NOMO-1 (cell line): ENCODE measurements at regions not wholly inside any gene's neighbourhood (a gene's known extent, or its start where the extent isn't known, plus 50 kb on each side); places are given as distances from the start of the nearest gene placed in this dataset.

Experiments
- DNase-seq, 2 experiments: peaks; one replicate each; lab custom pipeline; 2025; ENCODE audit not compliant: unreplicated experiment in 2 of 2; lab: John Stamatoyannopoulos, UW

DNA sequence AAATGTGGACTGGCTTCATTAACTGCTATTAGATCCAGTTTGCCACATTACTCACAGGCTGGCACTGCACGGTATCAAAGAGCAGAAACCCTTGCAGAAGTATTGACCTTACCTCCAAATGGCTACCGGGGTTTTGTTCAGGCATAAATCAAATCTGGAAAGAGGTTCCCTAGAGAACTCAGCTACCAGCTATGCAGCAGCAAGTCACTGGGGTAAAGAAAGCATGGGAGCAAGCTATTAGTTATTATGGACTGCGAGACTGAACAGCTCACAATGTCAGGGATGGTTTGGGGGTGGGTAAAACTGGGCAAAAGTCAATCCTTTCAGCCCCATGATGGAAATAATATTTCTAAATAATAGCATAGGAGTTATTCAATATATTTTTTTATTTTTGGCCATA lies 128.1 kb downstream of the FANCF start:
- no peak for DNase-seq

DNA sequence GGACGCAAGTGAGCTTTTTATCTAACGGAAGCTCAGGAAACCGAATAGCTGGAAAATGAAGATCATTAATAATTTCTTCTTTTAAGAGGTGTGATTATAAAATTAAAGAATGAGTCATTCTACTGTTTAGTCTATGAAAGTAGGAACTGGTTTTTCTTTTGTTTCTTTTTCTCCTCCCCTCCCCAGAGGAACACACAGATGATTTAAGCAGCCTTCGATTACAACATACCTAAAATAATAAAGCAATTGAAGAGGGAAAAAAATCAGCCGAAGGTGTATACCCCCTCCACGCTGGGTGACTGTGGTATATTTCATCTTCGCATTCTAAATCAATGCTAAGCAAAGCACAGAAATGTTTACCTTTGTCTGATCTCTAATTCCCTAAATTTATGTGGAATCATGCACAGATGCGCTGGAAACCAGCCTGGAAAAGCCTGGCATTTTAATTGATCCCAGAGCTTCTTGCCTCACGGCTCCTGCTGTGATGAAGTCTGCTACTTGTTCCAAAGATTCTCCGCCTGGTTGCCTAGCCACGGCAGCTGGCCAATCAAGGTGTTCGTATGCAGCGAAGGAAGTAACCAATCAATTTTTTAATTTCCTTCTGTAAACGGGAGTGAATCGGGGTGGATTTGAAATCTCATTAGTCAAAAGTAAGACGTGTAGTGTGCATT lies 133.9 kb downstream of the FANCF start:
- DNase-seq = no peak

DNA sequence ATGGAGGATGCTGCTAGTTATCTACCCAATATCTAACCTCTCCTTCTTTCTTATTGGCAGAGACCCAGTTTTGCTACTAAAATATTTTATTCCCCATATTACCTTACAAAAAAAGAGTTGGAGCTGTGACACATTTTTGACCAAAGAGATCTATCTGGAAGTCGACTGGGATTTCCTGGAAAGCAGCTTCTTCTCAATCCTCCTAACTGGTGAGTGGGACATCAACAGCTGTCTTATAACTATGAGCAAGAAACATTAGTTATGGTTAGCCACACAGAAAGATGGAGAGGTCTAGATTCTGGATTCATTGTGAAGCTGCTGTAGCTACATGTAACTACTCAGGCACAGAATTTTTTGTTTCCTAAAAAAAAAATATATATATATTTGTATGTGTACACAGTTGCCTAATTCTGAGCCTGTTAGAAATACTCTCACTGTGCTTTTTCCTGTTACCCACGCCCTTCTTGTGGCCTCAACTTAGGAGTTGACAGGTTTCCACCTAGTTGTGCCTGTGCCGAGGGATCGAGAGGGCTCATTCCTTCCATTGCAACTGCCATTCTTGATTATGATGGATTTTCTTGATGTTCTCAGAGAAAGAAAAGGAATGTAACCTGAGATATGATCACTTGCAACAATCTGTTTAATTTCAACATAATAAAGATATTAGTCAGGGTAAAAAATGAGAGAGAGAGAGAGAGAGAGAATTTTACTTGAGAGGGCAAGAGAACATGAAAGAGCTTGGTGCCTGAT lies 142.0 kb downstream of the SLC17A6 start:
- DNase-seq = no peak

- no peak for DNase-seq
Measured at GRCh38 chr11:22479208-22479607, 141.0 kb downstream of the SLC17A6 start.

DNA sequence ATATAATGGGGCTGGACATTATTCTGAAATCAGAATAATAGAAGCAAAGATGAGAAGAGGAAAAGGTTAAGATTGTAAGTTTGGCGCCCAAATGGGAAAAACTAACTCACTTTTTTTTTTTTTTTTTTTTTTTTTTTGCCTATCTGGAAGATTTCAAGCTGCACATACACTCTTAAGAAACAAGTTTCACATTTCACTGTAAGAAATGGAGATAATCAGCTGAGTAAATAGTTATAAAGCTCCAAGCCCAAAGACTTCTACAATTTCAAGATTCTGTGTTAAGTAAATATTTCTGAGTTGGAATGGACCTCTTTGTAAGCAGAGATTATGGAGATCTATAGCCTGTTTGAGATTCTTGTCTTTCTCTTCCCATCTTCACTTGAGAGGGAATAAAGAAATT lies 140.0 kb downstream of the SLC17A6 start:
- no peak for DNase-seq

DNA sequence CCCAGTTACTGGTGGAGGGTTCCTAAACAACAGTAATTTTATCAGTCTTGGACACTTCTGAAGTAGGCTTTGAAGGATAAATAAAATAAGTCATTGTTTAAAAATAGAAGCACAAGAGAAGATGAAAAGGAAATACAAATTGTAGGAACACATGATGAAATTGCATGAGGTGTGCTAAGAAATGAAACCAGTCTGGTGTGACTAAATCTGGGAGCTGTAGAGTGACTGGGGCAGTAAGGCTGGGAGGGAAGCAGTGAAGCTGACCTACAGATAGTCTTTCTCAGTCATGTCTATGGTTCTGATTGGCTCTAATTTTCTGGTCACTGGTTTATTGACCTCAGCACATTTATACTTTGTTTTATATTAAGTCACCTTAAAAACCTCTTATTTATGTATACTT lies 139.1 kb downstream of the SLC17A6 start:
- DNase-seq = no peak

- DNase-seq = no peak
Measured at GRCh38 chr11:22476589-22476988, 138.4 kb downstream of the SLC17A6 start.

DNA sequence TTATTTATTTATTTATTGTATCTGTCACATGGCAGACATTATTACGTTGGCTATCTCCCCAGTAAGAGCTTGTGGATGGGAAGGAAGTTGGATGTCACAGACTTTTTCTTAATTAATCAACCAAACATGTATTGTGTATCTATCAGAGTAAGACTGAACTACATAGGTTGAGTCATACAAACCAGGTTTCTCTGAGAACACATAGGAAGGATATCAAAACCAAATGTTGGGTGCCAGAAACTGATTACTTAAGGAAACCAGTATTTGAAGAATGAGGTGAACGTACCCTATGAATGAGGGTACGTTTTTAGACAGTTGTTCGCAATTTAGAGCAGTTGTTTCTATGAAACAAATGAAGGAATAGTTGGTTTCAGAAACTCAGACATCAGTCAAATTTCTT lies 136.4 kb downstream of the SLC17A6 start:
- DNase-seq = no peak

DNA sequence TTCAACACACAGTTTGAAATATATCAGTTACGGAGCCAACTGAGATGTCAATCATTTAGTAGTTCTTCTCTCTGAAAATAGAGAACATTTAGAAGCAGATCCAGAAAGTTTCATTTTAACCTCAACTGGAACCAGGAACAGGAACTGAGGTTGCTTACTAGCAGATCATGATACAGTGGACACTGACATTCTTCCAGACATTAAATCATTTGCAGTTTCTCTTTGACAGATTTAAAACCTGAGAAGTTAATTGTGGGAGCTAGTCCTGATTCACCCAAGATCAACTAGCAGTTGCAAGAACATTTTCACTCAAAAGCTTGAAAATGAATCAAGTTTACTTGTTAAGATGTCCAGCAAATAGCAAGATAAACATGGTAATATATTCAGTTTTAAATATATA lies 135.4 kb downstream of the SLC17A6 start:
- DNase-seq = no peak

GRCh38 chr11:22472306-22472705 lies 134.1 kb downstream of the SLC17A6 start:
- no peak for DNase-seq

GRCh38 chr11:22471385-22471784 lies 133.2 kb downstream of the SLC17A6 start:
- no peak for DNase-seq

DNA sequence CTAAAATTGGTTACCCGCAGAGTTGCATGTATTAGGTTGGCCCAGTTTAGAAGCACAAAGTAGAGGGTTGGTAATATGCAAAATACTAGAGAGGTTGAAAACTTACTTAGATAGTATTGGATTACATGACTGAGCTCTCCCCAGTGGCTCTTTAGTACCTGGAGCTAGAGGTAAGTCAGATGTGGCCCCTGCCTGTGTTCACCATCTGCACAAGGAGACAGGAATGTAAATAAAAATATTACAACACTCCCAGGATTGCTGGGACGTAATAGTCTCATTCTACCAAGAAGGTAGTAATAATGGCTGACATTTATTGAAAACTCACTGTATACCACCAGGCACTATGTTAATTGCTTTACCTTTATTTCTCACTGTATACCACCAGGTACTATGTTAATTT lies 129.6 kb downstream of the SLC17A6 start:
- DNase-seq = no peak

- no peak for DNase-seq
Measured at GRCh38 chr11:22467248-22467647, 129.1 kb downstream of the SLC17A6 start.

- no peak for DNase-seq
Measured at GRCh38 chr11:22466809-22467208, 128.6 kb downstream of the SLC17A6 start.

- no peak for DNase-seq
Measured at GRCh38 chr11:22466351-22466750, 128.2 kb downstream of the SLC17A6 start.

DNA sequence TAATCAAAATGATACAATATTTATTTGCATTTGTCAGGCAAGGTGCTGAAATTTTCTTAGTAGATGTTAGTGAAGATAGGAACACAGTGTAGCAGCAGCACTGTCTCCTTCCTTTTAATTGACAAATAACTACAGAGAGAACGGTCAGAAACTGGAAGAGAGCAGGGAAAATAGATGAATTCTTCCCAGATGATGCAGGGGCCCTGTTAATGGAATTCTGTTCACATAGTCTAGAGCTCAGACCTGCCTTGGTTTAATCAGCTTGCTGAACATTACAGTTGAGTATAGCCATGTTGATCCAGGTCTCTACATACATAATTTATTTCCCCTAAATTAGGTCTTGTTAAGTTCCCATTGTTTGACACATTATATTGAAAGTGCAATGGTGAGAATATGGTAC lies 127.4 kb downstream of the SLC17A6 start:
- DNase-seq = no peak

GRCh38 chr11:22461626-22462025 lies 123.4 kb downstream of the SLC17A6 start:
- no peak for DNase-seq

- no peak for DNase-seq
Measured at GRCh38 chr11:22460181-22460580, 122.0 kb downstream of the SLC17A6 start.

GRCh38 chr11:22459048-22459447 lies 120.9 kb downstream of the SLC17A6 start:
- DNase-seq = no peak

DNA sequence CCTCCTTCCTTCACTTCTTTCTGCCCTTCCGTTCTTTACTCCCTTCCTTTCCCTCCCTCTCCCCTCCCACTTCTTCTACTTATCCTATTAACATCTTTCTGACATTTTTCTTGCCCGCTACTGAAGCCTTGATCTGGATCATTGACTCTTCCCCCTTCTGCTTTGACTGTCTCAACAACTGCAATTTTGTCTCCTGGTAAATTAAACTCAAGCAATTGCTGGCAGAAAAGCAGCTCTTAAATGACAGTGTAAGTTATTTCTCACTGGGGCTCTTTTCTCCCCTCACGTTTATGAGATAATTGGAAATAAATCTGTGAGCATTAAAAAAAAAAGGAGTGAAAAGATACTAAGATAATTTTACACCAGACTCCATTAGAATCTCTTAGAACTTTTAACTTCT lies 120.0 kb downstream of the SLC17A6 start:
- no peak for DNase-seq

GRCh38 chr11:22456993-22457762 lies 119.0 kb downstream of the SLC17A6 start:
- DNase-seq = no peak
